NCI-H748 treated with DMSO at 0.1 percent for 48 hours (cell line): ENCODE measurements at regions not wholly inside any gene's neighbourhood (a gene's known extent, or its start where the extent isn't known, plus 50 kb on each side); places are given as distances from the start of the nearest gene placed in this dataset.
"Not testable (repeated sequence)": the region's sequence is repeated elsewhere in the genome, so short reads cannot be mapped to it uniquely, and the experiment has no call there.

Experiments
- DNase-seq: peaks from one replicate; lab custom pipeline; 2025; lab: John Stamatoyannopoulos, UW

DNA sequence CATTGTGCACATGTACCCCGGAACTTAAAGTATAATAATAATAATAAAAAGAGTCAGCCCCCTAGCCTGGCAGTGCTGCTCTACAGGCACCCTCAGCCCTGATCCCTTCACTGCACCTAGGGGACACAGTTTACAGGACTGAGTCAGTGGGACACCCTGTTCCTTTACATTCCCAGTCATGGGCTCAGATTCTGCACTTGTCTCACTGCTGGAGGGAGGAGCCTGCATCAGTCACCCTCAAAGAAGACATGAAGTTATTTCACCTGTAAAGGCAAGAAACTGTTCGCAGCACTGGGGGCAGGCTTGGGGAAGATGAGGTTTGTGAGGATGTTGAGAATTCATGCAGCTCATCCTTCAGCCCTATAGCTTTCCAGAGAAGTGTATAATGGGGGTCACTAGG lies 50.7 kb upstream of the VPREB1 start:
- no peak for DNase-seq

DNA sequence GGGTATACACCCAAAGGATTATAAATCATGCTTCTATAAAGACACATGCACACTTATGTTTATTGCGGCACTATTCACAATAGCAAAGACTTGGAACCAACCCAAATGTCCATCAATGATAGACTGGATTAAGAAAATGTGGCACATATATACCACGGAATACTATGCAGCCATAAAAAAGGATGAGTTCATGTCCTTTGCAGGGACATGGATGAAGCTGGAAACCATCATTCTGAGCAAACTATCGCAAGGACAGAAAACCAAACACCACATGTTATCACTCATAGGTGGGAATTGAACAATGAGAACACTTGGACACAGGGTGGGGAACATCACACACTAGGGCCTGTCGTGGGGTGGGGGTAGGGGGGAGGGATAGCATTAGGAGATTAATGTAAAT lies 51.1 kb upstream of the VPREB1 start:
- DNase-seq: not testable (repeated sequence)

DNA sequence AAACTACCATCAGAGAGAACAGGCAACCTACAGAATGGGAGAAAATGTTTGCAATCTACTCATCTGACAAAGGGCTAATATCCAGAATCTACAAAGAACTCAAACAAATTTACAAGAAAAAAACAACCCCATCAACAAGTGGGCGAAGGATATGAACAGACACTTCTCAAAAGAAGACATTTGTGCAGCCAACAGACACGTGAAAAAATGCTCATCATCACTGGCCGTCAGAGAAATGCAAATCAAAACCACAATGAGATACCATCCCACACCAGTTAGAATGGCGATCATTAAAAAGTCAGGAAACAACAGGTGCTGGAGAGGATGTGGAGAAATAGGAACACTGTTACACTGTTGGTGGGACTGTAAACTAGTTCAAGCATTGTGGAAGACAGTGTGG lies 51.6 kb upstream of the VPREB1 start:
- not testable (repeated sequence) for DNase-seq

GRCh38 chr22:22189796-22190195 lies 54.8 kb upstream of the VPREB1 start:
- DNase-seq: not testable (repeated sequence)

DNA sequence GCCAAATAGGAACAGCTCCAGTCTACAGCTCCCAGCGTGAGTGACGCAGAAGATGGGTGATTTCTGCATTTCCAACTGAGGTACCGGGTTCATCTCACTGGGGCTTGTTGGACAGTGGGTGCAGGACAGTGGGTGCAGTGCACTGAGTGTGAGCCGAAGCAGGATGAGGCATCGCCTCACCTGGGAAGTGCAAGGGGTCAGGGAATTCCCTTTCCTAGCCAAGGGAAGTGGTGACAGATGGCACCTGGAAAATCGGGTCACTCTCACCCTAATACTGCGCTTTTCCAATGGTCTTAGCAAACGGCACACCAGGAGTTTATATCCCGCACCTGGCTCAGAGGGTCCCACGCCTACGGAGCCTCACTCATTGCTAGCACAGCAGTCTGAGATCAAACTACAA lies 56.7 kb upstream of the VPREB1 start:
- DNase-seq: not testable (repeated sequence)

DNA sequence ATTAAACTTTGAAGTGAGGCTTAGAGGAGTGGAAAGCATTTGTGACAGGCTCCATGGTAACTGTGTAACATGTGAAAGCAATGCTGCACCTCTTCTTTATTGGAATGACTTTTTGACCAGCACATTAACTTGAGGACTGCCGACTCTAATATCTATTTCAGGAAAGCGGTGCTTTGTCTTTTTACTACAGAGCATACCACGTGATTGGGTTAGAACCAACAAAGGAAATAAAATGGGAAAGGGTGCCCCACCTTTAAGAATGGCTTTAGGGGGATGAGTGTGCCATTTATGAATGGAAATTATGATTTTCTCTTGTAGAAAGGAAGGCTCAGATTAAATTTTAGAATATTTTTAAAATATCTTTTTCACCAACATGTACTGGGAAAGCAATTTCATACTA lies 57.3 kb upstream of the VPREB1 start:
- DNase-seq: no peak

DNA sequence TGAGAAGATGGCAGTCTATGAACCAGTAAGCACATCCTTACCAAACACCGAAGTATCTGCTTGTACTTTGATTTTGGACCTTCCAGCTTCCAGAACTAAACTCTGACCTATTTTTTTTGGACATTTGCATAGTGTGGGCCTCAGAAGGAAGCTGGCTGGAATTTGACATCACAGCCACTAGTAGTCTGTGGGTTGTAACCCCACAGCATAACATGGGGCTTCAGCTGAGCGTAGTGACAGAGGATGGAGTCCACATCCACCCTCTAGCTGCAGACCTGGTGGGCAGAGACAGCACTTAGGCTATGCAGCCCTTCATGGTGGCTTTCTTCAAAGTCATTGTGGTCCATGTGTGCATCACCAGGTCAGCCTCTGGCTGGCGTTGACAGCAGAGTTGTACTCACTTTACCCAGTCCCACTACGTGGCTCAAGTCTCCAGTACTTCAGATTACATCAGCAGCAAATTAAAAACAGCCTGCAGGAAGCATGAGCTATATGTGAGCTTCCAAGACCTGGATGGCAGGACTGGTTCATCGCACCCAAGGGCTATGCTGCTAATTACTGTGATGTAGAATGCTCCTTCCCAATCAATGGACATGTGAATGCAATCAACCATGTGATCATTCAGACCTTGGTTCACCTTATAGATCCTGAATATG lies 58.6 kb upstream of the VPREB1 start:
- no peak for DNase-seq

- no peak for DNase-seq
Observed at GRCh38 chr22:22185217-22185616, 59.4 kb upstream of the VPREB1 start.

- no peak for DNase-seq
Observed at GRCh38 chr22:22184277-22184807, 60.2 kb upstream of the VPREB1 start.

- DNase-seq: no peak
Observed at GRCh38 chr22:22182990-22183264, 61.7 kb upstream of the VPREB1 start.

DNA sequence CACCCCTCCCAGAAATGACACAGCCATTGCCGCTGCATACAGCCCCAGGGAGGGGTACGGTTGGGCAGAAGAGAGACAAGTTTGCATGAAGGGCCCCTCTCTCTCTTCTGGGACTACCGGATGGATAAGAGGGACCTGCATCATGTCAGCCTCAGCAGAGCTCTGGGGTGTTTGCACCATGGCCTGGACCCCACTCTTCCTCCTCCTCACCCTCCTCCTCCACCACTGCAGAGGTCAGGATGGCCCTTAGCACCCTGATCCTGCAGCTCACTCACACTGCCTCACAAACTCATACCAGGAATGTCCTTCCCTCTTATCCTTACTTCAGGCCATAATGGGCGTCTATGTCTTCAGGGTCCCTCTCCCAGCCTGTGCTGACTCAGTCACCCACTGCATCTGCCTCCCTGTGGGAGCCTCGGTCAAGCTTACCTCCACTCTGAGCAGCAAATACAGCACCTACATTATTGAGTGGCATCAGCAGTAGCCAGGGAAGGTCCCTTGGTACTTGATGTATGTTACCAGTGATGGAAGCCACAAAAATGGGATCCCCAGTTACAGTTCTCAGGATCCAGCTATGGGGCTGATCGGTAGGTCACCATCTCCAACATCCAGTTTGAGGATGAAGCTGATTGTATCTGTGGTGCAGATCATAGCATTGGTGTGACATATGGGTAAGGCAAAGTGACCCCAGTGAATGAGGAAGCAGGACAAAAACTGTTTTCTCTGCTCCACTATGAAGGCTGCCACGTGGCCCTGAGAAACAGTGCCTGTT lies 62.2 kb upstream of the VPREB1 start:
- DNase-seq: no peak

DNA sequence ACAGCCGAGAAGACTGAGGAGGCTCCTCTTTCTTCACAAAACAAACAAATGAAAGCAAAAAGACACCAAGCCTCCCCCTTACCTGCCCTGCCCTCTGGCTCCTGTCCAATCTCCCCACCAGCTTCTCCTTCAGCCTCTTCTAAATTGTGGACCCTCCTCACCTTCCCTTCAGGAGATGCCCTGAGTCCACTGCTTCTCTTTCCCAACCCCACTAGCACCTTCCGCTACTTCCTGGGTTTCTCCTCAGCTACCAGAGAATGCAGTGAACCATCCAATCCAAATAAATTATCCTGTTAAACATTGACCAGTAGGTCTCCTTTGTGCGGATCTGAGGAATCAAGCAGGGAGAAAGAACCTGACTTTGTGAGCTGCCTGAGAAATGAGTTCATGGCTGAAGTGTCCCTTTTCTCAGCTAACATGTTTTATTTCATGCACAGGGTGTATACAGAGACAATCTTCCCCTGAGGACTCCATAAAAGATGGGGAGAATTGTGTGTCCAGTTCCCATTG lies 63.2 kb upstream of the VPREB1 start:
- no peak for DNase-seq

GRCh38 chr22:22180738-22181285 lies 63.8 kb upstream of the VPREB1 start:
- no peak for DNase-seq

GRCh38 chr22:22179858-22180257 lies 64.7 kb upstream of the VPREB1 start:
- no peak for DNase-seq

- DNase-seq: no peak
Observed at GRCh38 chr22:22178992-22179391, 65.6 kb upstream of the VPREB1 start.

DNA sequence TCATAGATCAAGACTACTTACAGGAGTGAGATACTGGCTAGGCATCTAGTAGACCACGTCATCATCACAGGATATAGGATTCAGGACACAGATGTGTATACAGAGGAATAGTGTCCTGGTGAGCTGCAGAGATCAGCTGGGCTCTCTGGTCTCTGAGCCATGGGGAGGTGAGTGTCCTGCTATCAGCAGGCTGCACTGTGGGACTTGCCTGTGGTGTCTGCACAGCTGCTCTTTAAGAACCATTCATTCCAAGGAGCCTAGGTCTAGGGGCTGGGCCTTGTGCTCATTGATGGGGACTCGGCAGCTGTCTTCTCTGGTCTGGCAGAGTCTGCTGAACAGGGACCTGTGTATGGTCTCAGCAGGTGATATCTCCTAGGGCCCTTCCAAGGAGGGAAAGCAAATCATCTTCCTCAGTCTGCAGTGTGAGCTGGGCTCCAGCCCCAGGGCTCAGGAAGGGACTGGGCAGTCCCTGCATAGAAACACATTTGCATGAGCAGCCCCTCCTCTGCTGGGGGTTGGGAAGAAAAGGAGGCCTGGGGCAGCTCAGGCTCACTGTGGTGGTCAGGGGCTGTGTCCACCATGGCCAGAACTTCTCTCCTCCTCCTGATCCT lies 66.1 kb upstream of the VPREB1 start:
- DNase-seq: no peak

GRCh38 chr22:22176929-22177616 lies 67.5 kb upstream of the VPREB1 start:
- no peak for DNase-seq

DNA sequence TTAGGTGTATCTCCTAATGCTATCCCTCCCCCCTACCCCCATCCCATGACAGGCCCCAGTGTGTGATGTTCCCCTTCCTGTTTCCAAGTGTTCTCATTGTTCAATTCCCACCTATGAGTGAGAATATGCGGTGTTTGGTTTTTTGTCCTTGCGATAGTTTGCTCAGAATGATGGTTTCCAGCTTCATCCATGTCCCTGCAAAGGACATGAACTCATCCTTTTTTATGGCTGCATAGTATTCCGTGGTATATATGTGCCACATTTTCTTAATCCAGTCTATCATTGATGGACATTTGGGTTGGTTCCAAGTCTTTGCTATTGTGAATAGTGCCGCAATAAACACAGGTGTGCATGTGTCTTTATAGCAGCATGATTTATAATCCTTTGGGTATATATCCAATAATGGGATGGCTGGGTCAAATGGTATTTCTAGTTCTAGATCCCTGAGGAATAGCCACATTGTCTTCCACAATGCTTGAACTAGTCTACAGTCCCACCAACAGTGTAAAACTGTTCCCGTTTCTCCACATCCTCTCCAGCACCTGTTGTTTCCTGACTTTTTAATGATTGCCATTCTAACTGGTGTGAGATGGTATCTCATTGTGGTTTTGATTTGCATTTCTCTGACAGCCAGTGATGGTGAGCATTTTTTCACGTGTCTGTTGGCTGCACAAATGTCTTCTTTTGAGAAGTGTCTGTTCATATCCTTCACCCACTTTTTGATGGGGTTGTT lies 71.5 kb upstream of the VPREB1 start:
- not testable (repeated sequence) for DNase-seq

DNA sequence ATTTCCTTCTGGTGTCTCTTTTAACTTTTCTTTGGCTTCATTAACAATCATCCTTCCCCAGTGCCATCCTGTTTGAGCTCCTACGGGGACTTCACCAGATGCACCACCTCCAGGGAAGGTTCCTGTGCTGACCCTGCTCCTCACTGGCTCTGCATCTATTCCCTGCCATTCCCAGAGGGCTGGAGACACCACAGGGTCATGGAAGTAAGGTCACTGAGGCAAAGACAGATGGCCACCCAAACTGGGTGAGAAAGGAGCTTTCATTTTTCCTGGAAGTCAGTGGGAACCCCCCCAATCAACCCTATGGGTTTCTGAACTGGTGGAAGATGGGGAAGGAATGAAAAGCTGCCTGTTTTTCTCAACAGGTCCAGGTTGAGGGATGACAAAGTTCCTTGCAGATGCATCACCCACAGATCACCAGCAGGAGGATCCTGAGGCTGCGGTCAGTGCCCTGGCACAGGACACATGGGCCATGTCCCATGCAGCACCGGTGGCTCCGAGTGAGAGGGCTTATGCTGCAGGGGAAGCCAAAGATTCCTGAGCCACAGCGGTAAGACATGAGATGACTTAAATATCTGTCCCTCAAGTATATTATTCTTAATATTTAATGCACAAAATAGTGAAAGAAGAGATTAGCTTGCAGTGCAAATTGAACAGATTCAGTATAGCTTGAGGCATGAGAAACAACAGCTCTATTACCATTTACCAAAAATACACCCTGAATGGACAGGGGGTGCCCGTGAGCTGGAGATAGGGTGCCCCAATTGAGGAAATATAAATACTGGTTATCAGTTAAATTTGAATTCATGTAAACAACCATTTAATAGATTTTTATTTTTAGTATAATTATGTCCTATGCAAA lies 73.0 kb upstream of the VPREB1 start:
- no peak for DNase-seq

GRCh38 chr22:22169923-22170322 lies 74.7 kb upstream of the VPREB1 start:
- no peak for DNase-seq
